SK-N-SH treated with all-trans-retinoic acid at 6 μM for 48 hours (cell line): ENCODE measurements at regions not wholly inside any gene's neighbourhood (a gene's known extent, or its start where the extent isn't known, plus 50 kb on each side); places are given as distances from the start of the nearest gene placed in this dataset.

Experiments used
- ATAC-seq: fragments of 200-7000 bp; cut with Tn5 transposase; 3 replicates; pipeline ENCODE4 v1.9.1; 2020; ENCODE audit warnings: mild to moderate bottlenecking, moderate library complexity
- ARNTL ChIP-seq: fragments of 450-650 bp; formaldehyde crosslinking; IDR thresholded peaks from 2 replicates; pipeline ENCODE4 v1.5.0; 2020; ENCODE audit warnings: low read depth, mild to moderate bottlenecking, moderate library complexity, borderline replicate concordance
- BACH2 ChIP-seq: fragments of 250-450 bp; sonication (Bioruptor Pico); IDR thresholded peaks from 2 replicates; pipeline ENCODE4 v1.9.0; 2021; ENCODE audit warnings: mild to moderate bottlenecking, borderline replicate concordance
- CREB5 ChIP-seq: fragments of 250-450 bp; sonication (Bioruptor Pico); IDR thresholded peaks from 2 replicates; pipeline ENCODE4 v1.5.1; 2020; ENCODE audit warnings: low read depth, mild to moderate bottlenecking, moderate library complexity
- CSDC2 ChIP-seq: fragments of 250-450 bp; sonication (Bioruptor Pico); IDR thresholded peaks from 2 replicates; pipeline ENCODE4 v1.5.0; 2020; ENCODE audit warnings: mild to moderate bottlenecking, moderate library complexity
- ESRRG ChIP-seq: fragments of 250-450 bp; sonication (Bioruptor Pico); IDR thresholded peaks from 2 replicates; pipeline ENCODE4 v1.6.1; 2021; ENCODE audit warnings: mild to moderate bottlenecking
- GLIS3 ChIP-seq: fragments of 250-450 bp; sonication (Bioruptor Pico); IDR thresholded peaks from 2 replicates; pipeline ENCODE4 v1.5.0; 2020; ENCODE audit warnings: mild to moderate bottlenecking, moderate library complexity
- ISL1 ChIP-seq: fragments of 250-450 bp; sonication (Bioruptor Pico); IDR thresholded peaks from 2 replicates; pipeline ENCODE4 v2.1.2; 2022; ENCODE audit warnings: mild to moderate bottlenecking, moderate library complexity
- OSR1 ChIP-seq: fragments of 250-450 bp; sonication (Bioruptor Pico); IDR thresholded peaks from 2 replicates; pipeline ENCODE4 v1.8.0; 2022; ENCODE audit warnings: moderate library complexity, mild to moderate bottlenecking, inconsistent platforms
- PATZ1 ChIP-seq: fragments of 250-450 bp; sonication (Bioruptor Pico); IDR thresholded peaks from 2 replicates; pipeline ENCODE4 v1.8.0; 2020; ENCODE audit warnings: mild to moderate bottlenecking, moderate library complexity, borderline replicate concordance
- POU6F1 ChIP-seq: fragments of 250-450 bp; sonication (Bioruptor Pico); IDR thresholded peaks from 2 replicates; pipeline ENCODE4 v1.8.0; 2021; ENCODE audit warnings: low read depth, mild to moderate bottlenecking, moderate library complexity, borderline replicate concordance
- PPARA ChIP-seq: fragments of 250-450 bp; sonication (Bioruptor Pico); IDR thresholded peaks from 2 replicates; pipeline ENCODE4 v1.5.0; 2020; ENCODE audit warnings: mild to moderate bottlenecking, borderline replicate concordance
- RARB ChIP-seq: fragments of 250-450 bp; sonication (Bioruptor Pico); IDR thresholded peaks from 2 replicates; pipeline ENCODE4 v1.8.0; 2021; ENCODE audit warnings: mild to moderate bottlenecking, moderate library complexity
- SNAI2 ChIP-seq: fragments of 250-450 bp; sonication (Bioruptor Pico); IDR thresholded peaks from 2 replicates; pipeline ENCODE4 v1.5.0; 2020; ENCODE audit warnings: mild to moderate bottlenecking, moderate library complexity
- TCF4 ChIP-seq: fragments of 250-450 bp; sonication (Bioruptor Pico); IDR thresholded peaks from 2 replicates; pipeline ENCODE4 v1.8.0; 2021; ENCODE audit warnings: mild to moderate bottlenecking, moderate library complexity, borderline replicate concordance
- TOX ChIP-seq: fragments of 250-450 bp; sonication (Bioruptor Pico); IDR thresholded peaks from 2 replicates; pipeline ENCODE4 v1.8.0; 2021; ENCODE audit warnings: mild to moderate bottlenecking, moderate library complexity, borderline replicate concordance
- TSHZ2 ChIP-seq: fragments of 250-450 bp; sonication (Bioruptor Pico); IDR thresholded peaks from 2 replicates; pipeline ENCODE4 v1.5.0; 2020; ENCODE audit warnings: mild to moderate bottlenecking, moderate library complexity
- ZC3H10 ChIP-seq: fragments of 250-450 bp; sonication (Bioruptor Pico); IDR thresholded peaks from 2 replicates; pipeline ENCODE4 v1.5.1; 2021; ENCODE audit warnings: mild to moderate bottlenecking, moderate library complexity
- ZFP3 ChIP-seq: fragments of 250-450 bp; sonication (Bioruptor Pico); IDR thresholded peaks from 2 replicates; pipeline ENCODE4 v1.5.0; 2020; ENCODE audit warnings: mild to moderate bottlenecking, moderate library complexity
- ZFP30 ChIP-seq: fragments of 450-650 bp; formaldehyde crosslinking; IDR thresholded peaks from 2 replicates; pipeline ENCODE4 v1.5.0; 2022; ENCODE audit warnings: mild to moderate bottlenecking, moderate library complexity
- ZNF565 ChIP-seq: fragments of 450-650 bp; formaldehyde crosslinking; conservative IDR thresholded peaks from 2 replicates; pipeline ENCODE4 v1.5.0; 2020; ENCODE audit warnings: low read depth, mild to moderate bottlenecking, moderate library complexity
- ZNF70 ChIP-seq: fragments of 450-650 bp; formaldehyde crosslinking; IDR thresholded peaks from 2 replicates; pipeline ENCODE4 v1.5.0; 2020; ENCODE audit warnings: mild to moderate bottlenecking, moderate library complexity
- ZNF8 ChIP-seq: fragments of 450-650 bp; formaldehyde crosslinking; IDR thresholded peaks from 2 replicates; pipeline ENCODE4 v1.5.0; 2020; ENCODE audit warnings: mild to moderate bottlenecking, moderate library complexity
- TF ChIP-seq, protein P1 (sequence below): fragments of 250-450 bp; sonication (Bioruptor Pico); IDR thresholded peaks from 2 replicates; pipeline ENCODE4 v1.5.1; 2021; ENCODE audit warnings: mild to moderate bottlenecking, moderate library complexity

DNA sequence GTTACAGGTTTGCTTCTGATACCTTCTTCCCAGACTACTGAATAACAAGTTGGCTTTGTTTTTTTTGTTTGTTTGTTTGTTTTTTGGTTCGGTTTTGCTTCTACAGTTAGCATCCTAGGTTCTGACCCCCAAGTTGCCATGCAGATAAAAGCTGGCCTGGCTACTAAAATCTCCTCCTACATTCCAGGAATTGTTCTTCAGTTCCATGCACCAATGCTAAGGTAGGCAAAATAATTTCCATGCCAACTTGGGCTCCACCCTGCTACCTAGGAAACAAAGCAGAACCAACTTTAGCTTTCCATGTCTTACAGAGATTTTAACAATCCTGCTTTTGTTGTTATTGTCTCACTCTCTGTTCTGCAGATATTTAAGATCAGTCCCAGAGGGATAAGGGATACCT lies 495.5 kb upstream of the SOX9 start (continued):
- TF ChIP-seq RARB (CRISPR knock-in tag) (no peak), PPARA (no peak)
- TF ChIP-seq, all 23 proteins: peak for 0

GRCh38 chr17:71628306-71628705 lies 492.5 kb upstream of the SOX9 start:
- ATAC-seq, result no peak

DNA sequence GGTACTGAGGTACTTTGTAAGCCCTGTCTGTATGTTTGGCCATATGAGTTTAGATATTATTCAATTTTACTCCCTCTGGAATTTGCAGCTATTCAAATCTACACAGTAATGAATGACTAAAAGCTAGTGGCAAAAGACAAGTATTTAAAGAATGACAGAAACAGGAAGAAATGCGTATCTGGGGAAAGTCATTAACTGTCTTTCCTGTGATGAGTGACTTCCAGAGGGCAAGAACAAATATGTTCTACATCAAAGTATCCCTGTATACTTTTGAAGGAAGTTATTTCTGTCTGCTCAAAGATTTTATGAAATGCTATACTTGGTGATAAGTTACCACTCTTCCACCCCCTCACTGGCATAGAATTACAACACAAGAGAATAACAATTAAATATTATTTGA lies 489.3 kb upstream of the SOX9 start:
- peak; percentile 74 for ATAC-seq
- TF ChIP-seq PATZ1 (CRISPR knock-in tag), result no peak; the same call in 1 of the 2 replicates
- no peak for TF ChIP-seq PPARA
- no peak for TF ChIP-seq OSR1 (CRISPR knock-in tag)
- TF ChIP-seq RARB (CRISPR knock-in tag), result no peak
- TF ChIP-seq BACH2 (CRISPR knock-in tag), result no peak
- TF ChIP-seq CSDC2, result no peak
- TF ChIP-seq TOX (CRISPR knock-in tag), result peak; percentile 67
- TF ChIP-seq ZC3H10 (CRISPR knock-in tag), result no peak
- peak; percentile 71; the same call in 1 of the 2 replicates for TF ChIP-seq TSHZ2 (CRISPR knock-in tag)
- TF ChIP-seq SNAI2, result no peak
- no peak for TF ChIP-seq ZFP30
- no peak for TF ChIP-seq ZNF70 (CRISPR knock-in tag)
- peak; percentile 92; the same call in 1 of the 2 replicates for TF ChIP-seq POU6F1 (CRISPR knock-in tag)
- peak; percentile 49; the same call in 1 of the 2 replicates for TF ChIP-seq CREB5 (CRISPR knock-in tag)
- TF ChIP-seq ESRRG (CRISPR knock-in tag), result no peak
- TF ChIP-seq ARNTL (CRISPR knock-in tag), result no peak
- TF ChIP-seq GLIS3 (CRISPR knock-in tag), result peak; percentile 95
- TF ChIP-seq ZNF8 (CRISPR knock-in tag), result peak; percentile 37; the same call in 1 of the 2 replicates
- no peak for TF ChIP-seq ZFP3 (CRISPR knock-in tag)
- no peak for TF ChIP-seq ZNF565
- peak; percentile 97 for TF ChIP-seq ISL1 (CRISPR knock-in tag)
- TF ChIP-seq, protein P1, sequence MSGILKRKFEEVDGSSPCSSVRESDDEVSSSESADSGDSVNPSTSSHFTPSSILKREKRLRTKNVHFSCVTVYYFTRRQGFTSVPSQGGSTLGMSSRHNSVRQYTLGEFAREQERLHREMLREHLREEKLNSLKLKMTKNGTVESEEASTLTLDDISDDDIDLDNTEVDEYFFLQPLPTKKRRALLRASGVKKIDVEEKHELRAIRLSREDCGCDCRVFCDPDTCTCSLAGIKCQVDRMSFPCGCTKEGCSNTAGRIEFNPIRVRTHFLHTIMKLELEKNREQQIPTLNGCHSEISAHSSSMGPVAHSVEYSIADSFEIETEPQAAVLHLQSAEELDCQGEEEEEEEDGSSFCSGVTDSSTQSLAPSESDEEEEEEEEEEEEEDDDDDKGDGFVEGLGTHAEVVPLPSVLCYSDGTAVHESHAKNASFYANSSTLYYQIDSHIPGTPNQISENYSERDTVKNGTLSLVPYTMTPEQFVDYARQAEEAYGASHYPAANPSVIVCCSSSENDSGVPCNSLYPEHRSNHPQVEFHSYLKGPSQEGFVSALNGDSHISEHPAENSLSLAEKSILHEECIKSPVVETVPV (CRISPR knock-in tag), result 0 out of 2 replicates have a peak, but pooled peaks have one; percentile 33
- peak; percentile 23; the same call in 1 of the 2 replicates for TF ChIP-seq TCF4 (CRISPR knock-in tag)

More at GRCh38 chr17:71628306-71628705, 492.5 kb upstream of the SOX9 start:
- no peak for TF ChIP-seq RARB (CRISPR knock-in tag)
- TF ChIP-seq ZNF565, result no peak
